Esophagus squamous epithelium (tissue), 5 donors: ENCODE measurements at regions not wholly inside any gene's neighbourhood (a gene's known extent, or its start where the extent isn't known, plus 50 kb on each side); places are given as distances from the start of the nearest gene placed in this dataset.

Experiments used
- DNase-seq: peaks from one replicate; lab custom pipeline; 2025; lab: John Stamatoyannopoulos, UW
- H3K27ac ChIP-seq, 4 donors: fragments of 200-600 bp; sonication (generic); one replicate each; pipeline ENCODE4 v1.5.1; 2016 to 2019; ENCODE audit warnings: mild to moderate bottlenecking in 1 of 4
- H3K27me3 ChIP-seq, 4 donors: fragments of 200-600 bp; sonication (generic); 1 replicate in 3 of 4; 2 replicates in 1 of 4; pipeline versions ENCODE4 v1.5.1 to v1.6.0; 2017 to 2021; ENCODE audit warnings: antibody characterized with exemption in 1 of 4
- H3K36me3 ChIP-seq, 3 donors: fragments of 200-600 bp; sonication (generic); one replicate each; pipeline ENCODE4 v1.5.1; 2016 to 2019
- H3K4me1 ChIP-seq, 3 donors: fragments of 200-600 bp; sonication (generic); one replicate each; pipeline ENCODE4 v1.5.1; 2017 to 2019
- H3K4me3 ChIP-seq, 4 donors: fragments of 200-600 bp; sonication (generic); 1 replicate in 3 of 4; 2 replicates in 1 of 4; pipeline ENCODE4 v1.5.1; 2016 to 2019; ENCODE audit warnings: mild to moderate bottlenecking in 2 of 4, moderate library complexity in 1 of 4
- H3K9me3 ChIP-seq, 3 donors: fragments of 200-600 bp; sonication (generic); one replicate each; pipeline ENCODE4 v1.5.1; 2016 to 2019
- POLR2A ChIP-seq, 4 donors: fragments of 450-650 bp; IDR thresholded peaks; one replicate each; pipeline ENCODE4 v1.6.1; 2017; ENCODE audit warnings: antibody characterized with exemption in 4 of 4, mild to moderate bottlenecking in 4 of 4, moderate library complexity in 3 of 4
- WGBS, 2 donors: methylation state at CpG; one replicate each; pipeline ENCODE4 v1.1.5; 2018; 5-methylcytosine and 5-hydroxymethylcytosine counted together
- intact Hi-C: fragments of 100-400 bp; cut with DNase I; formaldehyde crosslinking; loops from one replicate; pipeline ENCODE4 v1.15.0; 2022
- TF ChIP-seq, protein P1 (sequence below), 6 experiments: fragments of 450-650 bp in 4 of 6; fragments of 200-600 bp in 2 of 6; sonication (generic) in 2 of 6; IDR thresholded peaks; one replicate each; pipeline ENCODE4 v1.5.1; 2016 to 2019; ENCODE audit warnings: antibody characterized with exemption in 6 of 6, mild to moderate bottlenecking in 4 of 6, moderate library complexity in 4 of 6
- donor health status: DM: yes; HTN: yes; CAD: no.

DNA sequence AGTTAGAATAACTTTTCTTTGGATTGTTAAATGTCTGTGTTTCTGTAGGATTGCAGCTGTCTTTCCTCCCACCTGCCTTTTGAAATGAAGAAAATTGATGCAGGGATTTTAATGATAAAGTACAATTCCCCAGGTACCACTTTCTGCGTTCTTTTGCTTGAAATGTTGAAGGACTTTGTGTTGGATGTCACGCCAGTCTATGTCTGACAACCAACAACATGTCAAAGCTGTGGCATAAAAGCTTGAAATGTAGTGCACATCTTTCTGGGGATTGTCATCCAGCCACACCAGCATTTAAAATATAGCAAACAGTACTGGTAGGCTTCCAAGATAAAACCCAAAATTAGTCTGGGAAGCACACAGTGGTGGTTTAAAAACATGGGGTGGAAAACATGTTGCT is 381.4 kb downstream of the TMEM161B start:
- H3K36me3 ChIP-seq, result no peaks in the 10 kb centered on the region
- 69 to 76% methylated on average over 2 of the region's 2 CpGs for WGBS, 2 donors
- no peak for DNase-seq
- intact Hi-C loops, result no loop called here
- no peak overlapping the region for H3K27ac ChIP-seq
- H3K4me3 ChIP-seq, result no peak overlapping the region
- no peaks in the 10 kb centered on the region for H3K4me1 ChIP-seq
- no peaks in the 10 kb centered on the region for H3K27me3 ChIP-seq
- no peak for TF ChIP-seq POLR2A (IDR thresholded peaks at IDR 0.05)
- TF ChIP-seq, protein P1, sequence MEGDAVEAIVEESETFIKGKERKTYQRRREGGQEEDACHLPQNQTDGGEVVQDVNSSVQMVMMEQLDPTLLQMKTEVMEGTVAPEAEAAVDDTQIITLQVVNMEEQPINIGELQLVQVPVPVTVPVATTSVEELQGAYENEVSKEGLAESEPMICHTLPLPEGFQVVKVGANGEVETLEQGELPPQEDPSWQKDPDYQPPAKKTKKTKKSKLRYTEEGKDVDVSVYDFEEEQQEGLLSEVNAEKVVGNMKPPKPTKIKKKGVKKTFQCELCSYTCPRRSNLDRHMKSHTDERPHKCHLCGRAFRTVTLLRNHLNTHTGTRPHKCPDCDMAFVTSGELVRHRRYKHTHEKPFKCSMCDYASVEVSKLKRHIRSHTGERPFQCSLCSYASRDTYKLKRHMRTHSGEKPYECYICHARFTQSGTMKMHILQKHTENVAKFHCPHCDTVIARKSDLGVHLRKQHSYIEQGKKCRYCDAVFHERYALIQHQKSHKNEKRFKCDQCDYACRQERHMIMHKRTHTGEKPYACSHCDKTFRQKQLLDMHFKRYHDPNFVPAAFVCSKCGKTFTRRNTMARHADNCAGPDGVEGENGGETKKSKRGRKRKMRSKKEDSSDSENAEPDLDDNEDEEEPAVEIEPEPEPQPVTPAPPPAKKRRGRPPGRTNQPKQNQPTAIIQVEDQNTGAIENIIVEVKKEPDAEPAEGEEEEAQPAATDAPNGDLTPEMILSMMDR (IDR thresholded peaks at IDR 0.05), result no peak
- H3K9me3 ChIP-seq, result no peaks in the 10 kb centered on the region

DNA sequence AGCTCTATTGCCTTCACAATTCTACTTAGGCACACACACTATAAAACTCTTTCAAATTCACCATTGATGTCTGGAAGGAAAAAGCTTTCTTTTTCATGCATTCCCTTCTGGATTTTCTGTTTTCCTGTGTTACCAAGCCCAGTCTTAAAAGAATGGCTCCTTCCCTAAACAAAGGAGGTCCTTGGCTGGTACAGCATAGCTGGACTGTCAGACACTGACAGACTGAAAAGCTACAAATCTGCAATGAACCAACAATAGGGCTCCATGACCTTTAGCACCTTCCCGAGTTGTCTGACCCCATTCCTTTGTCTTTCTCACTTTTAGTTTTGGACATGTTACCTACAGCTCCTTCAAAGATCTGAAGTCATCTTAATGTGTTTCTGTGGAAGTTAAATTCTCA is 382.5 kb downstream of the TMEM161B start:
- H3K9me3 ChIP-seq, result no peaks in the 10 kb centered on the region
- H3K27ac ChIP-seq, result no peak overlapping the region
- H3K27me3 ChIP-seq, result no peaks in the 10 kb centered on the region
- TF ChIP-seq, protein P1 (IDR thresholded peaks at IDR 0.05), result no peak
- TF ChIP-seq POLR2A (IDR thresholded peaks at IDR 0.05), result no peak
- no peak for DNase-seq
- H3K4me3 ChIP-seq, result no peak overlapping the region
- WGBS, 2 donors, result 27 to 30% methylated on average over 1 of the region's 1 CpG
- H3K4me1 ChIP-seq, result no peaks in the 10 kb centered on the region
- H3K36me3 ChIP-seq, result no peaks in the 10 kb centered on the region
- intact Hi-C loops, result no loop called here

DNA sequence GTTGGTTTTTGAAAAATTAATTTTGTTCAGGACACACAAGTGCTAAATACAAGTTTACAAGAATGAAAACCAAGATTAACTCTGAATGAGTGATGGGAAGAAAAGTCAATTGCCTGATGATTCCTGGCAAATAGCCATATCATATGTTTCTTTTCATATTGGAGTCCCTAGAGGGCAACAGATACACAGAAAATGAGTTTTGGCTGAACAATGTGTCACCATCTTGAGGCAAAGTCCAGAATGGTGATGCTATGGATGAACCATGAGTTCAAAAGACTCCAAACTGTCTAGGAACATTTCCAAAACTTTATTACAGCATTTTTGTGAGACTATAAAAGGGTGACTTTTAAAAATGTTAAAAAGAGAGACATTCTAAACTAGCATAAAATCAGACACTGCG is 382.9 kb downstream of the TMEM161B start:
- Histone ChIP-seq H3K4me1 (no peaks in the 10 kb centered on the region), H3K36me3 (no peaks in the 10 kb centered on the region), H3K4me3 (no peak overlapping the region), H3K9me3 (peaks cover 0 to 4% (median 0%) of the 10 kb centered on the region in 3 donors), H3K27me3 (no peaks in the 10 kb centered on the region), H3K27ac (no peak overlapping the region)
- WGBS, 2 donors, result 45 to 59% methylated on average over 1 of the region's 1 CpG
- TF ChIP-seq POLR2A (IDR thresholded peaks at IDR 0.05), result no peak
- TF ChIP-seq, protein P1 (IDR thresholded peaks at IDR 0.05), result no peak
- intact Hi-C loops, result no loop called here
- DNase-seq, result no peak

DNA sequence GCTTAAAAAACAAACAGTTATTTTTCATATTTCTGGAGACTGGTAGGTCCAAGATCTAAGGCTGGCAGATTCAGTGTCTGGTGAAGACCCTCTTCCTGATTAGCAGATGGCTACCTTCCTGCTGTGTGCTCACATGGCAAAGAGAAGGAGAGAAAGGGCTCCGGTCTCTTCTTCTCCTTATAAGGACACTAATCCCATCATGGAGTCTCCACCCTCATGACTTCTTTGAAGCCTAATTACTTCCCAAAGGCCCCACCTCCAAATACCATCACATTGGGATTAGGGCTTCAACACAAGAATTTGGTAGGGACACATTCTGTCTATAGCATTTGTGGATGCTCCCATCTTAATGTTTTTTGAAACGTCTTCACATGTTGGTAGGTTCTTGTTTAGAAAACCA is 391.1 kb downstream of the TMEM161B start:
- H3K9me3 ChIP-seq, result peaks cover 0 to 6% (median 3%) of the 10 kb centered on the region in 3 donors
- no peaks in the 10 kb centered on the region for H3K4me1 ChIP-seq
- intact Hi-C loops, result no loop called here
- no peak for TF ChIP-seq POLR2A (IDR thresholded peaks at IDR 0.05)
- TF ChIP-seq, protein P1 (IDR thresholded peaks at IDR 0.05), result no peak
- H3K27me3 ChIP-seq, result no peaks in the 10 kb centered on the region
- no peaks in the 10 kb centered on the region for H3K36me3 ChIP-seq
- no peak overlapping the region for H3K27ac ChIP-seq
- 44 to 49% methylated on average over 2 of the region's 2 CpGs for WGBS, 2 donors
- no peak for DNase-seq
- no peak overlapping the region for H3K4me3 ChIP-seq

DNA sequence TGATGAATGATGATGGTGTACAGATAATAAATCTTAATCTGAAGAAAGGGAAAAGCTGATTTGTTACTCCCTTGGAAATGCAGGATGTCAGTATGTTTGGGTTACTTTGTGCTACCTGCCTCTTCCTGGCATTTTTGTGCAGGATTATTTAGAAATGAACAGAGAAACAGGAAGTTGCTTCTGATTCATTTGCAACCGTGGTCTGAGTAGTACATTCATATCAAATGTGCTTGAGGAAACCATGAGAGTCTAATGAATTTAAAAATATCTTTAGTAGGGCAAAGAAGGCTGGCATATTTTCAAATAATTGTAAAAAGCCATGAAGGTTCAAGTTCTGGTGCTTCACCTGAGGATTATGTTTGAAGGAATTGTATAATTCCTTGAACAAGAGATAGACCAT is 391.6 kb downstream of the TMEM161B start:
- intact Hi-C loops, result no loop called here
- no peaks in the 10 kb centered on the region for H3K36me3 ChIP-seq
- no peak for TF ChIP-seq POLR2A (IDR thresholded peaks at IDR 0.05)
- TF ChIP-seq, protein P1 (IDR thresholded peaks at IDR 0.05), result no peak
- no peaks in the 10 kb centered on the region for H3K27me3 ChIP-seq
- H3K4me3 ChIP-seq, result no peak overlapping the region
- H3K27ac ChIP-seq, result no peak overlapping the region
- no peaks in the 10 kb centered on the region for H3K4me1 ChIP-seq
- 12 to 15% methylated on average over 1 of the region's 1 CpG for WGBS, 2 donors
- no peak for DNase-seq
- peaks cover 0 to 6% (median 3%) of the 10 kb centered on the region in 3 donors for H3K9me3 ChIP-seq
